ENCODE measurements at regions not wholly inside any gene's neighbourhood (a gene's known extent, or its start where the extent isn't known, plus 50 kb on each side); places are given as distances from the start of the nearest gene placed in this dataset.

GRCh38 chr16:73996624-73997339 lies 299.8 kb upstream of the PSMD7 start:
- TF ChIP-seq EP300 (IDR thresholded peaks at IDR 0.05), result no peak
- TF ChIP-seq POLR2A (IDR thresholded peaks at IDR 0.05), result no peak

Measured in upper lobe of left lung (tissue), 4 donors.